H1 (cell line): ENCODE measurements at regions not wholly inside any gene's neighbourhood (a gene's known extent, or its start where the extent isn't known, plus 50 kb on each side); places are given as distances from the start of the nearest gene placed in this dataset.

Experiments used
- CTCF ChIA-PET: fragments of 300-600 bp; sonication (Branson Sonifier 250); formaldehyde crosslinking; loops from one replicate; lab custom pipeline; 2021; ENCODE audit not compliant: partially characterized antibody; lab: Charles Lee
- POLR2A ChIA-PET: fragments of 300-600 bp; sonication (Branson Sonifier 250); formaldehyde crosslinking; loops from one replicate; lab custom pipeline; 2021; ENCODE audit warnings: inconsistent platforms; ENCODE audit not compliant: partially characterized antibody; lab: Charles Lee
- DNase-seq, 2 experiments: peaks; one replicate each; pipeline versions ENCODE4 v3.0.0 to v3.0.0-alpha.2; 2010 to 2022; ENCODE audit warnings: low spot score in 2 of 2, low read depth in 1 of 2, mixed read lengths in 1 of 2
- FAIRE-seq: peaks from 2 replicates; lab custom pipeline; 2011; peaks lifted over from hg19 to GRCh38; lab: Jason Lieb, UNC
- H2AFZ ChIP-seq: 2 replicates; pipeline ENCODE4 v1.8.1; 2012; ENCODE audit warnings: low read length, inconsistent platforms
- H2AK5ac ChIP-seq: 2 replicates; pipeline ENCODE4 v1.6.1; 2013; ENCODE audit warnings: low read depth, low read length
- H2BK120ac ChIP-seq: replicated peaks from 2 replicates; pipeline ENCODE3; 2013; ENCODE audit warnings: low read depth, low read length, inconsistent platforms
- H2BK12ac ChIP-seq: 2 replicates; pipeline ENCODE4 v1.6.1; 2013; ENCODE audit warnings: low read depth, low read length
- H2BK15ac ChIP-seq: 2 replicates; pipeline ENCODE4 v1.6.1; 2013; ENCODE audit warnings: low read length
- H2BK20ac ChIP-seq: 2 replicates; pipeline ENCODE4 v1.6.1; 2013; ENCODE audit warnings: low read length
- H2BK5ac ChIP-seq: 2 replicates; pipeline ENCODE4 v1.6.1; 2013; ENCODE audit warnings: low read depth, low read length
- H3K14ac ChIP-seq: 2 replicates; pipeline ENCODE4 v1.6.1; 2013; ENCODE audit warnings: inconsistent platforms; ENCODE audit not compliant: insufficient read length
- H3K18ac ChIP-seq: 2 replicates; pipeline ENCODE4 v1.6.1; 2013; ENCODE audit warnings: low read length; ENCODE audit errors: extremely low read depth
- H3K23ac ChIP-seq: 2 replicates; pipeline ENCODE4 v1.6.1; 2013; ENCODE audit warnings: inconsistent platforms; ENCODE audit not compliant: insufficient read length
- H3K23me2 ChIP-seq: 2 replicates; pipeline ENCODE4 v1.6.1; 2013; ENCODE audit warnings: low read depth, low read length
- H3K27ac ChIP-seq: 2 replicates; pipeline ENCODE4 v1.6.1; 2011; ENCODE audit warnings: low read depth, low read length, inconsistent platforms
- H3K27me3 ChIP-seq, 4 experiments: replicated peaks in 1 of 4; 1 replicate in 1 of 4; 2 replicates in 3 of 4; pipeline versions ENCODE4 v1.6.1 to v1.8.1; 2011 to 2013; ENCODE audit warnings: low read length in 3 of 4, mild to moderate bottlenecking in 3 of 4, inconsistent platforms in 2 of 4, mixed read lengths in 2 of 4, moderate library complexity in 1 of 4; ENCODE audit not compliant: control insufficient read depth in 3 of 4, insufficient read depth in 3 of 4; ENCODE audit errors: extremely low read depth in 1 of 4
- H3K36me3 ChIP-seq, 4 experiments: 2 replicates each; pipeline versions ENCODE4 v1.6.1 to v1.8.1; 2011 to 2013; ENCODE audit warnings: mild to moderate bottlenecking in 4 of 4, low read length in 3 of 4, moderate library complexity in 2 of 4, control low read depth in 1 of 4, inconsistent platforms in 1 of 4; ENCODE audit not compliant: insufficient read depth in 4 of 4, control insufficient read depth in 2 of 4
- H3K4ac ChIP-seq: replicated peaks from 2 replicates; pipeline ENCODE3; 2013; ENCODE audit warnings: low read length, low read depth, mixed read lengths, inconsistent platforms; ENCODE audit not compliant: insufficient read length
- H3K4me1 ChIP-seq, 4 experiments: replicated peaks in 1 of 4; 1 replicate in 1 of 4; 2 replicates in 3 of 4; pipeline versions ENCODE4 v1.6.1 to v1.8.1; 2011 to 2013; ENCODE audit warnings: low read length in 3 of 4, inconsistent platforms in 2 of 4, mixed read lengths in 1 of 4; ENCODE audit not compliant: insufficient read depth in 4 of 4, control insufficient read depth in 3 of 4
- H3K4me2 ChIP-seq, 2 experiments: 2 replicates each; pipeline versions ENCODE4 v1.6.1 to v1.8.1; 2011 to 2013; ENCODE audit warnings: low read depth in 2 of 2, low read length in 2 of 2, control low read depth in 1 of 2, inconsistent platforms in 1 of 2, mild to moderate bottlenecking in 1 of 2; ENCODE audit not compliant: insufficient read depth in 1 of 2
- H3K4me3 ChIP-seq, 4 experiments: fragments of 200-600, 300-600 bp in 1 of 4; sonication (generic), shearing (Covaris generic), sonication (Bioruptor Twin) in 1 of 4; 2 replicates each; pipeline versions ENCODE4 v1.5.1 to v1.8.1; 2011 to 2016; ENCODE audit warnings: low read length in 4 of 4, low read depth in 3 of 4, control low read depth in 2 of 4, inconsistent platforms in 2 of 4, mild to moderate bottlenecking in 2 of 4, mixed read lengths in 1 of 4, moderate library complexity in 1 of 4; ENCODE audit not compliant: insufficient read depth in 2 of 4; ENCODE audit errors: extremely low read depth in 1 of 4
- H3K56ac ChIP-seq: replicated peaks from 2 replicates; pipeline ENCODE3; 2013; ENCODE audit warnings: low read depth, mild to moderate bottlenecking, mixed read lengths, low read length, inconsistent platforms; ENCODE audit not compliant: insufficient read length
- H3K79me1 ChIP-seq: 2 replicates; pipeline ENCODE4 v1.6.1; 2013; ENCODE audit warnings: low read depth, low read length, control low read depth
- H3K79me2 ChIP-seq, 2 experiments: 2 replicates each; pipeline versions ENCODE4 v1.6.1 to v1.8.1; 2012 to 2013; ENCODE audit warnings: low read length in 2 of 2, mild to moderate bottlenecking in 2 of 2, inconsistent platforms in 1 of 2; ENCODE audit not compliant: insufficient read depth in 2 of 2, control insufficient read depth in 1 of 2
- H3K9ac ChIP-seq, 4 experiments: replicated peaks in 1 of 4; 1 replicate in 1 of 4; 2 replicates in 3 of 4; pipeline versions ENCODE4 v1.6.1 to v1.8.1; 2011 to 2013; ENCODE audit warnings: low read depth in 3 of 4, low read length in 3 of 4, control low read depth in 2 of 4, mild to moderate bottlenecking in 2 of 4, moderate library complexity in 2 of 4, inconsistent platforms in 1 of 4; ENCODE audit errors: extremely low read depth in 1 of 4
- H3K9me3 ChIP-seq, 2 experiments: 2 replicates each; pipeline versions ENCODE4 v1.6.1 to v1.8.1; 2012 to 2013; ENCODE audit warnings: mild to moderate bottlenecking in 2 of 2, moderate library complexity in 2 of 2, control low read depth in 1 of 2, inconsistent platforms in 1 of 2, low read depth in 1 of 2, low read length in 1 of 2, mixed read lengths in 1 of 2; ENCODE audit not compliant: insufficient read depth in 2 of 2
- H4K20me1 ChIP-seq, 2 experiments: replicated peaks in 1 of 2; 2 replicates each; pipeline versions ENCODE3 to v1.8.1; 2011 to 2013; ENCODE audit warnings: inconsistent platforms in 2 of 2, low read length in 2 of 2, mild to moderate bottlenecking in 1 of 2; ENCODE audit not compliant: insufficient read depth in 2 of 2, control insufficient read depth in 1 of 2
- H4K5ac ChIP-seq: 2 replicates; pipeline ENCODE4 v1.6.1; 2013; ENCODE audit warnings: low read length, low read depth, mixed read lengths, inconsistent platforms; ENCODE audit not compliant: insufficient read length
- H4K8ac ChIP-seq: 2 replicates; pipeline ENCODE4 v1.8.0; 2013; ENCODE audit warnings: mild to moderate bottlenecking, moderate library complexity, low read length, inconsistent platforms; ENCODE audit not compliant: insufficient read depth; ENCODE audit errors: extremely low read depth
- H4K91ac ChIP-seq: replicated peaks from 2 replicates; pipeline ENCODE3; 2013; ENCODE audit warnings: low read length, mixed read lengths, inconsistent platforms; ENCODE audit not compliant: insufficient read length
- BCL11A ChIP-seq, 2 experiments: IDR thresholded peaks; one replicate each; pipeline ENCODE4 v1.6.1; 2011; ENCODE audit warnings: low read depth in 2 of 2, low read length in 2 of 2, mild to moderate bottlenecking in 2 of 2
- CEBPB ChIP-seq: IDR thresholded peaks from 2 replicates; pipeline ENCODE4 v1.6.1; 2012; ENCODE audit warnings: low read depth, low read length
- CHD2 ChIP-seq: IDR thresholded peaks from 2 replicates; pipeline ENCODE4 v1.6.1; 2012; ENCODE audit warnings: low read length, improper control_type of control experiment
- POLR2A ChIP-seq, 2 experiments: IDR thresholded peaks; 1 replicate in 1 of 2; 2 replicates in 1 of 2; pipeline ENCODE4 v1.6.1; 2011; ENCODE audit warnings: low read depth in 2 of 2, low read length in 2 of 2, mild to moderate bottlenecking in 2 of 2; ENCODE audit errors: control extremely low read depth in 1 of 2
- SIN3A ChIP-seq, 2 experiments: IDR thresholded peaks in 1 of 2; conservative IDR thresholded peaks in 1 of 2; 2 replicates each; pipeline ENCODE4 v1.6.1; 2011 to 2012; ENCODE audit warnings: low read length in 2 of 2, improper control_type of control experiment in 1 of 2, low read depth in 1 of 2, mild to moderate bottlenecking in 1 of 2
- SP2 ChIP-seq: IDR thresholded peaks from 2 replicates; pipeline ENCODE4 v1.6.1; 2012; ENCODE audit warnings: mild to moderate bottlenecking, low read length, inconsistent platforms

- ChIA-PET CTCF (no interaction called here), POLR2A (no interaction called here)
- H3K79me1 ChIP-seq = no peaks in the 10 kb centered on the region
- no peaks in the 10 kb centered on the region for H3K23me2 ChIP-seq
- no peak overlapping the region for H3K27ac ChIP-seq
- no peak overlapping the region for H3K9ac ChIP-seq
- no peak overlapping the region for H3K18ac ChIP-seq
- no peak overlapping the region for H2BK20ac ChIP-seq
- no peak overlapping the region for H3K4ac ChIP-seq
- H3K14ac ChIP-seq = no peak overlapping the region
- H4K8ac ChIP-seq = no peak overlapping the region
- H3K56ac ChIP-seq = no peak overlapping the region
- no peak overlapping the region for H2AK5ac ChIP-seq
- H3K79me2 ChIP-seq = no peaks in the 10 kb centered on the region
- no peak overlapping the region for H2BK15ac ChIP-seq
- no peaks in the 10 kb centered on the region for H3K9me3 ChIP-seq
- no peak overlapping the region for H3K4me2 ChIP-seq
- H3K36me3 ChIP-seq = no peaks in the 10 kb centered on the region
- H4K5ac ChIP-seq = no peak overlapping the region
- H3K4me1 ChIP-seq = no peaks in the 10 kb centered on the region
- H2AFZ ChIP-seq = no peak overlapping the region
- TF ChIP-seq BCL11A (IDR thresholded peaks at IDR 0.05; ENCODE audit: low read depth in 2 of 2, low read length in 2 of 2) = no peak
- TF ChIP-seq SP2 = no peak
- TF ChIP-seq CHD2 = no peak
- no peak for TF ChIP-seq SIN3A (conservative IDR thresholded peaks at IDR 0.05 in 1 of 2, IDR thresholded peaks at IDR 0.05 in 1 of 2; ENCODE audit: low read depth in 1 of 2, low read length in 2 of 2)
- peak; percentile 24; the same call in 1 of the 2 replicates for TF ChIP-seq CEBPB
- no peak for TF ChIP-seq POLR2A (IDR thresholded peaks at IDR 0.05; ENCODE audit: control extremely low read depth in 1 of 2, low read depth in 2 of 2, low read length in 2 of 2)
- no peak overlapping the region for H3K4me3 ChIP-seq
- no peak overlapping the region for H2BK12ac ChIP-seq
- H3K27me3 ChIP-seq = no peaks in the 10 kb centered on the region
- FAIRE-seq (no peak), DNase-seq (no peak)
- H3K23ac ChIP-seq = no peak overlapping the region
- H4K20me1 ChIP-seq = no peaks in the 10 kb centered on the region
- no peak overlapping the region for H2BK120ac ChIP-seq
- H2BK5ac ChIP-seq = no peak overlapping the region
- H4K91ac ChIP-seq = no peak overlapping the region
These were observed 144.7 kb upstream of the TMPRSS15 start for GRCh38 chr21:18548249-18548648.
